Brain microvascular endothelial cell (primary cell): ENCODE measurements at regions not wholly inside any gene's neighbourhood (a gene's known extent, or its start where the extent isn't known, plus 50 kb on each side); places are given as distances from the start of the nearest gene placed in this dataset.

Experiments used
- DNase-seq: peaks from one replicate; pipeline ENCODE4 v3.0.0-alpha.2; 2020
- H3K27ac ChIP-seq: fragments of 250-450 bp; sonication (Bioruptor Pico); 2 replicates; pipeline ENCODE4 v1.5.1; 2020; ENCODE audit warnings: mild to moderate bottlenecking, moderate library complexity
- H3K27me3 ChIP-seq: fragments of 250-450 bp; sonication (Bioruptor Pico); replicated peaks from 2 replicates; pipeline ENCODE4 v1.5.1; 2020; ENCODE audit warnings: mild to moderate bottlenecking
- H3K36me3 ChIP-seq: fragments of 250-450 bp; sonication (Bioruptor Pico); replicated peaks from 2 replicates; pipeline ENCODE4 v1.5.1; 2020; ENCODE audit warnings: mild to moderate bottlenecking
- H3K4me3 ChIP-seq: 2 replicates; pipeline ENCODE4 v1.5.1; 2011; ENCODE audit warnings: low read depth, mild to moderate bottlenecking, control low read depth, low read length, moderate library complexity
- in situ Hi-C: cut with HindIII; loops from 2 replicates; pipeline ENCODE4 v1.10.0; 2017; ENCODE audit warnings: low sequenced_read_pairs, low pct_ligation_motif_present
- TF ChIP-seq, protein P1 (sequence below): IDR thresholded peaks from 2 replicates; pipeline ENCODE4 v1.5.1; 2011; ENCODE audit warnings: low read depth, mild to moderate bottlenecking, moderate library complexity, low read length, control low read depth, inconsistent platforms; ENCODE audit errors: missing control alignments

DNA sequence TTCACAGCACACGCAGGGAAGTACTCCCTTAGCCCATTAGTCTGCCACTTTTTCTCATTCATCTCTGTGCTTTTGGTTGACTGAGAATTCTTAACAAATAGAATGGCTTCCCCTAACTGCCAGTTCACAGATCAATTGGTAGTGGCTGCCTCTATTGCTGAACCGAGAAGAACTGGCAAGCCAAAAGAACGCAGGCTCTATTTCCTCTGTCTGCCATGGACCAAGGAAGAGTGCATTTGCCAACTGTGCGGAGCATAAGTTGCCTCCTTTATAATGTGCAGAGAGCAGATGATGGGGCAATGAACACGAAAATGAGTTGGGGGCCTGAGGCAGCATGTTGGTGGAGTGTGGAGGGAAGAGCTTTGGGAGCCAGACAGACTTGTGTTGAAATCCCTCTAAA is 483.1 kb upstream of the CAMK1G start:
- in situ Hi-C loops, result no loop called here
- Histone ChIP-seq H3K4me3 (no peak overlapping the region), H3K27me3 (no peaks in the 10 kb centered on the region), H3K36me3 (no peaks in the 10 kb centered on the region), H3K27ac (no peak overlapping the region)
- TF ChIP-seq, protein P1, sequence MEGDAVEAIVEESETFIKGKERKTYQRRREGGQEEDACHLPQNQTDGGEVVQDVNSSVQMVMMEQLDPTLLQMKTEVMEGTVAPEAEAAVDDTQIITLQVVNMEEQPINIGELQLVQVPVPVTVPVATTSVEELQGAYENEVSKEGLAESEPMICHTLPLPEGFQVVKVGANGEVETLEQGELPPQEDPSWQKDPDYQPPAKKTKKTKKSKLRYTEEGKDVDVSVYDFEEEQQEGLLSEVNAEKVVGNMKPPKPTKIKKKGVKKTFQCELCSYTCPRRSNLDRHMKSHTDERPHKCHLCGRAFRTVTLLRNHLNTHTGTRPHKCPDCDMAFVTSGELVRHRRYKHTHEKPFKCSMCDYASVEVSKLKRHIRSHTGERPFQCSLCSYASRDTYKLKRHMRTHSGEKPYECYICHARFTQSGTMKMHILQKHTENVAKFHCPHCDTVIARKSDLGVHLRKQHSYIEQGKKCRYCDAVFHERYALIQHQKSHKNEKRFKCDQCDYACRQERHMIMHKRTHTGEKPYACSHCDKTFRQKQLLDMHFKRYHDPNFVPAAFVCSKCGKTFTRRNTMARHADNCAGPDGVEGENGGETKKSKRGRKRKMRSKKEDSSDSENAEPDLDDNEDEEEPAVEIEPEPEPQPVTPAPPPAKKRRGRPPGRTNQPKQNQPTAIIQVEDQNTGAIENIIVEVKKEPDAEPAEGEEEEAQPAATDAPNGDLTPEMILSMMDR, result no peak
- DNase-seq, result no peak

DNA sequence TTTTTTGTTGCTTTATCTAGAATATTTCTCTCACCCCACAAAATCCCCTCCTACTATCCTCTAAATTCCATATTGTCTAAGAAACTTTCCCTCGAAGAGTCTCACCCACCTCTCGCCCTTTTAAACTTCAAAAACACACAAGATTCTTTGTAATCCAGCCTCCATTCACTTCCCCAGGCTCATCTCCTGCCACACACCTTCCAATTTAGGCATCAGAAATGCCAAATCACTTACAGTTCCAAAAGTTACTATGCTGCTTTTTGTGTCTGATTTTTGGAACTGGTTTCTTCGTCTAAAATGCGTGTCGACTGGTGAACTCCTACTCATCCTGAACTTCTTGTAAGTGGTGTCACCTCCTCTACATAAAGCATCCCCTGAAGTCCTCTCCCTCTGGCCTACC is 482.4 kb upstream of the CAMK1G start:
- Histone ChIP-seq H3K36me3 (no peaks in the 10 kb centered on the region), H3K4me3 (no peak overlapping the region), H3K27me3 (no peaks in the 10 kb centered on the region), H3K27ac (no peak overlapping the region)
- TF ChIP-seq, protein P1, result no peak
- DNase-seq, result no peak
- in situ Hi-C loops, result no loop called here

DNA sequence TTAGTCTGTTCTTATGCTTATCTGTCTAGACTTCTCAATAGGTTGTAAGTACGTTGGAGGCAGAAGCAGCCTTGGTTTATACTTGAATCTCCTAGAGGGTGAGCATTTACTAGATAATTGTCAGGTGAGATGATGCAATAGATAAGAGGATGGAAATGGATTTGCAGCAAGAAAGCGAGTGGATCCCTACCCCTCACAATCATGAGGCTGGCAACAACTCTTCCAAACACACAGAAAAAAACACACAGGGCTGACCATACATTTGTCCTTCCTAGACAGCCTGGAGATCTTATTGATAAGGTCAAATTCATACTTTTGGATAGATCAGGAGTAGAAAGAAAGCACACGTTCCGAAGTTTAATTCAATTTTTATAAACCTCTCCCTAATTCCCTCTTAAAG is 481.4 kb upstream of the CAMK1G start:
- in situ Hi-C loops, result no loop called here
- Histone ChIP-seq H3K27ac (no peak overlapping the region), H3K36me3 (no peaks in the 10 kb centered on the region), H3K4me3 (no peak overlapping the region), H3K27me3 (no peaks in the 10 kb centered on the region)
- TF ChIP-seq, protein P1, result no peak
- DNase-seq, result no peak

- in situ Hi-C loops, result no loop called here
- no peak for DNase-seq
- Histone ChIP-seq H3K27me3 (no peaks in the 10 kb centered on the region), H3K4me3 (no peak overlapping the region), H3K27ac (no peak overlapping the region), H3K36me3 (no peaks in the 10 kb centered on the region)
- TF ChIP-seq, protein P1, result no peak
Observed at GRCh38 chr1:209102531-209102930, 481.0 kb upstream of the CAMK1G start.

GRCh38 chr1:209103092-209103491 is 480.4 kb upstream of the CAMK1G start:
- Histone ChIP-seq H3K4me3 (no peak overlapping the region), H3K27me3 (no peaks in the 10 kb centered on the region), H3K36me3 (no peaks in the 10 kb centered on the region), H3K27ac (no peak overlapping the region)
- no peak for DNase-seq
- TF ChIP-seq, protein P1, result no peak
- in situ Hi-C loops, result no loop called here

- H3K4me3 ChIP-seq, result no peak overlapping the region
- H3K27ac ChIP-seq, result no peak overlapping the region
- no peaks in the 10 kb centered on the region for H3K27me3 ChIP-seq
- no peaks in the 10 kb centered on the region for H3K36me3 ChIP-seq
- TF ChIP-seq, protein P1, result no peak
- in situ Hi-C loops, result no loop called here
- DNase-seq, result no peak
Observed at GRCh38 chr1:209104646-209105045, 478.9 kb upstream of the CAMK1G start.
